DMS53 (cell line): ENCODE measurements at regions not wholly inside any gene's neighbourhood (a gene's known extent, or its start where the extent isn't known, plus 50 kb on each side); places are given as distances from the start of the nearest gene placed in this dataset.

Experiments used
- DNase-seq: peaks from one replicate; lab custom pipeline; 2025; lab: John Stamatoyannopoulos, UW

DNA sequence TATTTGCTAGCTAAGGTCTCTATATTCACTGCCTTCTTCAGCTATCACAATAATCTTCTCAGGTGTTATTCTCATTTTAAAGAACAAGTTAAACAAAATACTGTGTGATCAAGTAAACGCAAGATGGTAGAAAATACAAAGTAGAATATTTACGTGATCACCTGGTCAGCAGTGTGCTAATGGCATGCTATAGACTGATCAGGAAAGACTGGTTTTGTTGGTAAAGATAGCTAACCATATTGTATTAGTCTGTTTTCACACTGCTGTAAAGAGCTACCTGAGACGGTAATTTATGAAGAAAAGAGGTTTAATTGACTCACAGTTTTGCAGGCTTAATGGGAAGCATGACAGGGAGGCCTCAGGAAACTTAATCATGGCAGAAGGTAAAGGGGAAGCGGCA lies 50.4 kb downstream of the ZBTB38 start:
- DNase-seq: no peak

DNA sequence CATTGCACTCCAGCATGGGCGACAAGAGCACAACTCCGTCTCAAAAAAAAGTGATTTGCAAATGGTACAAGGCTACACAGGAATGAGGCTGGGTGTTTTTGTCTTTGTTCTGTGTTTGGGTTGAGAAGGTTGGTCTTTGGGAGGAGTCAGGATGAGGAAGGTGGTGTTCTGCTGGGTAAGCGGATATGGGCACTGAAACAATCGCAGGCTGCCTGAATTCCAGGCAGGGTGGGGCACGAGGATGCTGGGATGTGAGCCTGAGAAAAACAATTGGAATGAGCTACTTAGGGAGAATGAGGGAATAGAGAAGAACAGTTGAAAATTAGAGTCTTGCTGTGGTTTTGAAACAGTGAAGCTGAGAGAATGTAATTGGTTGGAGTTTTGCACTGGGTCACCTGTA lies 51.6 kb downstream of the ZBTB38 start:
- no peak for DNase-seq

DNA sequence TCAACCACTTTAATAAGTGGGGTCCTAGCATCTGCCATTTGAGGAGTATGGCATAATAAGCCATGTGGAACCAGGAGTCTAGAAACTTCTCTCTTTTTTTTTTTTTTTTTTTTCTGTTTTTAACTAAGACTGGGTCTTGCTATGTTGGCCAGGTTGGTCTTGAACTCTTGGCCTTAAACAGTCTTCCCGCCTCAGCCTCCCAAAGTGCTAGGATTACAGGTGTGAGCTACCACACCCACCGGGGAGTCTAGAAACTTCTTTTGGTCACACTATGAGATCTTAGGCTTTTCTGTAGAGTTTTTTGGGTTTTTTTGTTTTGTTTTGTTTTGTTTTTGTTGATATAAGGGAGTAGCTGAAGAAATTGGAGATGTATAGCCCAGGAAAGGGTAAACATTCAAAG lies 52.9 kb downstream of the ZBTB38 start:
- DNase-seq: no peak

DNA sequence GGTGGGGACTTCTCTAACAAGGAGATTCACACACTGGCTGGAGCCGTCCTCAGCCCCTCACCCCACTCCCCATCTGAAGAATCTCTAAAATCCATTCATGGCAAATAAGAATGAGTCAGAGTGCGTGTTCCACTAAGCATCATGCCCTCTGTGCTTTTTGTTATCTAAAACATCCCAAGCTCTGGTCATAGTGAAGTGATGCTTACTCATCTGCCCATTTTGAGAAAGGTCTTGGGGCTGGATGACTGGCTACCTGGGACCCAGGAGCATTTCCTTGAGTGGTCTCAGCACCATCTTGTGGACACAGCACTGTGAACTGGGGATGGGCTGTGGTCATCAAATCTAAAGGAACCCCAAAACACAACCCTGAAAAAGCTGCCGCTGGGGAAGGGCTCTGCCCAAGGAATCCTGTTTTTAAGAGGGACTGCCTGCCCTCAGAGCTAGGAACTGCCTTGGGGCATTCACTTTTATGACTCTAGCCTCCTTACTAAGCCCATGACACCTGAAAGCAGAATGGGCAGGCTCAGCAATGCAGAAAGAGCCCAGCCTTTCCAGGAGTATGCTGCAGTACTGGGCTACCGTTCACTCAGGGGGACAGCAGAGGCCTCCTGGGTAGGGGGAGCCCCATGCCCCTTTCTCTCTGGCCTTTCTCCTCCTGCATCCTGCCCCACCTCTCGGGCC lies 53.5 kb downstream of the ZBTB38 start:
- no peak for DNase-seq

DNA sequence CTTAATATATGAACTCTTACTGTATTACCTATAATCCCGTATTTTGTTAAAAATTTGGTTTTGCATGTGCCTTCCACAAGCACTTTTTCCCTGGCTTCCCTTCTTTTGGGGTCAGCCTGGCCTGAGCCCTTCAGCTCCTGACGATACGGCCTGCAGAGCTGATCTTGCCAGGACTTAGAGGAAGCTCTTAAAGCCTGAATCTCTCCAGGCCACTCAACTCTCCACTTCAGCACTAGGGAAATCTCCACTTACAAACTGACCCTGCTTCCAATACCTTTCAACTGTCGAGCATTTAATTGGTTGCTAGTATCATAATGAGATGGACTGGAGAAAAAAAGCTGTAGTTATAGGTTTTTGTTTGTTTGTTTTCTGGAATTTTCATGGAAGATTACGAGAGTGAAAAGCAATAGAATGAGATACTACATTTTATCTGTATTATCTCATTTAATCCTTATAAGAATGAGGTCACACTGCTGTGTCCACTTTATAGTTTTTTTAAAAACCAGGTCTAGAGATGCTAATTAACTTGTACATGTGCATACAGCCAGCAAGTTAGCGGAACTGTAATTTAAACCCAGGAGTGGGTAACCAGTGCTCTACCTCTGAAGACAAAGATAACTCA lies 54.8 kb downstream of the ZBTB38 start:
- no peak for DNase-seq

DNA sequence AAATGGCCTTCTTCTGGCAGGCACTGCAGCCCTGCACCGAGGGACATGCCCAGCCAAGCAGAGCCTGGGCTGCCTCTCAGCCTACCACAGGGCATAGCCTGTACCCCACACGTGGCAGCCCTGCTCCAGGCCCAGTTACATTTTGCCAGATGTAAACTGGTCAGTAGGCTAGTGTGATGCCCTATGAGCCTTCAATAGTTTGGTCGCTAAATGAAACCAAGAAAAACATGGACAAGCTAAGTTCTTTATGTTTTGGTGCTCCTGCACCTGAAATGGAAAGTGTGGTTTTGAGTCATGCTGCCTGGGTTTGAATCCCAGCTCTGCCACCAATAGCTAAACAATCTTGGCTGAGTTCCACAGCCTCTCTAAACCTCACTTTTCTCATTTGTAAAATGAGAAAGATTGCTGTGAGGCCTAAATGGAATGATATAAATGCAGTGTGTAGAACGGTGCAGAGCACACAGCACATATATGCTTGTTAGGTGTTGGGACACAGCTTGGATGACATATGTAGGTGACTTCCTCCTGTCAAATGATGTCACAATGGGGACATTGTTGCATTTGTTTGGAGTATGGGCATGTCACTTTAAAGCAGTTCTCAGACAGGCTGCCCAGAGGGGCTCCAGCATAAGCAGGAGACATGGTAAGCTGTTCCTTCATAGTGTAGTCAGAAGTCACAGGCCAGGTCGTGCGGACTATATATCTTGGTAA lies 57.4 kb downstream of the ZBTB38 start:
- peak; percentile 20 for DNase-seq

DNA sequence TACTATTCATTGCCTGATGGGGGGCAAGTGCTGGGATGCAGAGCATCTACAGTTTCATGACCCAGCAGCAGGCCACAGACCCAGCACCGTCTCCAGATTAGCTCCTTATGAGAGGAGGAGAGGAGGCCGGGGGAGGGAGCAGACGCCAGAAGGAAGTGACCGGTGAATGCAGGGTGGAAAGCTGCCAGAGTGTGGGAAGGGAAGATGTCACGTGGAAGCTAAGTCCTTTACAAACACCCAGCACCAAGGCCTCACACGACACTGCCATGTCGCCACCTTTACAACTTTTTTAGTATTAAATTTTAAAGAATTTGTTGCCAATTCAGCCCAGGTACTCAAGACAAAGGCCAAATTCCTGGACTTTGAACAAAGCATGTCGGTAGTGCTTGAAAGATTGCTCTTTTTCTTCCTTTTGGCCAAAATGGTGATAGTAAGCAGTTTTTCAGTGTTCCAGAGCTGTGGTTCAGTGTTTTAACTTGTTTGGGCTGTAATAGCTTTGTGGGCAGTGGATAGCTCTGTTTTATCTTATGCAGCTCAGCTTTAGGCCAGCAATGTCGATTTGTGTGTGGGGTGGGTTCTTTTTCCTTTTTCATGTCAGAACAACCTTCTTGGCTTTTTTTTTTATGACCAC lies 58.2 kb downstream of the ZBTB38 start:
- peak; percentile 72 for DNase-seq

DNA sequence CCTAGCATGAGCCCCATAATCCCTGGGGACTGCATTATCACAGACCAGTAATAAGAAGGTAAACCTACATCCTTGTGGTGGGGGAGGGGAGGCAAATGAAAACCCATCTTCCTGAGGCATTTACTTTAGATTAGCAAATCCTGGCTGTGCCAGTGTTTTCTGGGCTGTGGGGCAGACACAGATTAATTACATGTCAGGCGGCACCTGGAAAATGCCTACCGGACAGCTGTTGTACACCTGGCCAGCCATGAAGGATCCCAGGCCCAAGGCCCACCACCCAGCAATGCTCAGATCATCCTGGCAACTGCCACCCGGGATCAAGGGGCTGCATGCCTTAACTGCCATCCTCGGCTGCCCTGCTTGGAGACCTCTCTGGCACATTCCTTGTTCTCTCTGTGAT lies 59.1 kb upstream of the RASA2 start:
- no peak for DNase-seq

DNA sequence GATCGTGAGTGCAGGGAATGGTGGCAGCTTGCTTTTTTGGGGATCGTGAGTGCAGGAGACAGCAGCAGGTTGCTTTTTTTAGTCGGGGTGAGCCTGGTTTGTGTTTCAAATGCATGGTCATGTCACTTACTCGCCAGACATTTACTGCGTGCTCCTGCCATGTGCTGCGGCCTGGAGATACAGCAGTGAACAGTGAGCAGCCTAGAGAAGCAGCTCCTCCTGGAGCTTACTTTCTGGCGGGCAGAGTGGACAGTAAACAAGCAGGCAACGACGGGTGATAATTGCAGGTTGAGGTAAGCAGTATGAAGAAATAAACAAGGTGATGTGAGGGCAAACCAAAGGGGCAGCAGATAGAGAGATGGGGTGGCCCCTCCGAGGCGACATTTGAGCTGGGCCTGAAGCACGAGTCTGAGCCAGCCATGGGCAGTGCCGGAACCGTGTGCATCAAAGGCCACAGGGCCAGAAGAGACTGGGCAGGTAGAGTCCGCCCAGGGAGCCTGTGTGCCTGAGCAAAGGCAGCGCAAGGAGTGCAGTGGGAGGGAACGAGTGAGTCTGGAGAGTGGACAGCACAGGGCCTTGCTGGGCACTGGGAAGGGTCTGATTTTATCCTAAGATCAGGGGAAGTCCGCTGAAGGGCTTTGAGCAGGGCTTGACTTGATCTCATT lies 57.3 kb upstream of the RASA2 start:
- no peak for DNase-seq

DNA sequence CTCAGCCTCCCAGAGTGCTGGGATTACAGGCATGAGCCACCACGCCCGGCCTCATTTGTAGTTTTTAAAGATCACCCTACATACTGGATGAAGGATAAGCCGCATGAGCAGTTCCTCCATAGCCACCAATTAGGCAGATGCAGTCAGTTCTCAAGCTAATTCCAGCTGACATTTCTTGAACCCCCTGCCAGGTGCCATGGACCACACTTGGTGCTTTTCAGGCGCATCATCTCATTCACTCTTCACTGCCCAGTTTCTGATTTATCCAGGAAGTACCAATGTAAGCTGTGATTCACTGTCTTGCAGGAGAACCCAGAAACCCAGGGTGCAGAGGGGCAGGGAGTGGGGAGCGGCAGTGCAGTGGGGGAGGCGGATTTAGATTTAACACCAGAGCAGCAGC lies 56.5 kb upstream of the RASA2 start:
- no peak for DNase-seq

DNA sequence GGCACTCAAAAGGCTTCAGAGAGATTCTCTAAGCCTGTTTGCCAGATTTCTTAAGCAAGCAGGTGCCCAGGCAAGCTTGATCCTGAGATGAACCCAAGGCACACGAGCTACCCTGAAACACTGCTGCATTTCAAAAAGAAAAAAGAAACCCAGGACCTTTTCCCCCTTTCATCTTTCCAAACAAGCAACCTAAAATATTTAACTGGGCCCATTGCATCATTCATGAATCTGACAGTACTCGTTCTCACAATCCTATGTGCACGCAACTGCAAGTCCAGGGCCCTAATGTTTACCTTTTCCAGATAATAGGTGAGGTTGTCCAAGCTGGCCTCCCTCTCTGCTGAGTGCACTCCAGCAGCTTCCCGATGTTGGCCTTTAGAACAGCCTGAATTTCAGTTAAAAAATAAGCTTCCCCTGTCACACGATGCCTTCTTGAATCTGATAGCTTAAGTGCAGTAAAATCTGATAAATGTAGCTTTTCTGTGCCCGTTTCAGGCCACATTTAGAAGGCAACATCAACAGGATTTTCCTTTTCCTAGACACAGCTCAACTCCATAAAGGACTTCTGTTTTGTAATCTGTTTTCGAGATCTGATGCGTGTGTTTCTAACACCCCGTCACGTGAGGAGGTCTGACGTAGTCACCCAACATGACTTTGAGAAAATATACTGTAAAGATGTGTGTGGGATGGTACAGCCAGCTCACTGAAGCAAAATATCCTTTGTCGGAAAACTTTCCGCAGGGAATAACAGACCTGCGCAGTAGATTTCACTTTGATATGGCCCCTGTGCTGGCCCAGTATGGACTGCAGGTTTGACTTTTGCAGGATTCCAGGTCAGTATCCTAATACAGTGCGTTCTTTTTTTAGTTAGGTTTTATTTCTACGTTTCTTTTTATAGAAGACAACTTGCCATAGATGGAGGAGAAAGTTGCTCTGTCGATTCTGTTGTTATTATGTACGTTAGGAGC lies 55.1 kb upstream of the RASA2 start:
- DNase-seq: peak; percentile 4

DNA sequence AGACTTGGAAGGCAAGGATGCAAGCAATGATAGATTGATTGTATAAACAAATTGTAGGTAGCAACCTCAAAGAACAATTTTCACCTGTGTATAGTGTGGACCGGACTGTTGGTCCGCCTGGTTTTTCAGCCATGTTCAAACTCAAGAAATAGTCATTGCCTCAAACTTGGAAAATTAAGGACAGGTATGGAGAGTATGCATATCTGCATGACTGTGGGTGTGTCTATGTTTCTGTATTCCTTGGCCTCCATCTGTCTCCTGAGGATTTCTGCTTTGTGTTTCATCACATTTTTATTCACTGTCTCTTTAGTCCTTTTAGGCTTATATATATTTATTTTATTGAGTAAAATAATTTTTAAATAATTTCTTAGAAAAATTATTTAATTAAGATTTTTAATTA lies 53.9 kb upstream of the RASA2 start:
- DNase-seq: no peak

DNA sequence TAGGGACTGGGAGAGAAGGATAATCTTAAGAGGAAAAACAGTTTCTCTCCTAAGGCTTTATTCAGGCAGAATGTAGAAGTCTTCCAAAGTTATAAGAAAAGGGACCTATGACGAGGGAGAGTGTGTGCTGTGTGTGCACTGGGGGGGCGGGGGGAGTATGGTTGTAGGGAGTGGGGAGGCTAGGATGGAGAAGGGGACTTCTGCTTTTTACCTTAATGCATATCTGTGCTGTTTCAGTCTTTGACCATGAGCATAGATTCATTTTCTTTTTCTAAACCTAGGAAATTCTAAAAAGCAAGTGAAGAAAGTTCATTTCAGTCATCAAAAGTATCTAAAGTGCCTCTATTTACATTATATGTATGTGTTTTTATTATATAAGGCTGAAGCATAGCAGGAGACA lies 52.6 kb upstream of the RASA2 start:
- DNase-seq: no peak

DNA sequence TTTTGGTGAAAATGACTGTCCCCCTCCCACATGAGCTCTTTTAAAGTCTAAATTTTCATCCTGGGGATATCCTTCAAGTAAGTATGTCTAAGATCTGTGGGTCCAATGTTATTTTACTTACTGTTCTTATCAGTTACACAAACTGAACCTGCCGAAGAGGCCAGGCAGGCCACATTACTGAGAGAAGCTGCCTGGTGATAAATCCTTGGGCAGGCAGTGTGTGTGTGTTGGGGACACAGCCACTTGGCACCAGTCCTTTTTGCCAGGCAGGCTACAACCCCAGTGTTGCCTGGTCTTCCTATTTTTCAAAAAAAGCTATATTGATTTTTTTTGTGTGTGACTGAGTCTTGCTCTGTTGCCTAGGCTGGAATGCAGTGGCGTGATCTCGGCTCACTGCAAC lies 50.6 kb upstream of the RASA2 start:
- no peak for DNase-seq
